ENCODE measurements at regions not wholly inside any gene's neighbourhood (a gene's known extent, or its start where the extent isn't known, plus 50 kb on each side); places are given as distances from the start of the nearest gene placed in this dataset.
"Not testable (repeated sequence)": the region's sequence is repeated elsewhere in the genome, so short reads cannot be mapped to it uniquely, and the experiment has no call there.

- Histone ChIP-seq H3K9me3 (ENCODE audit: control extremely low read depth in 1 of 3, control insufficient read depth in 2 of 3, insufficient read depth in 1 of 3, low read length in 2 of 3) (no peaks in the 10 kb centered on the region), H3K9ac (ENCODE audit: low read length) (no peak overlapping the region), H3K4me2 (replicated peaks; ENCODE audit: low read depth, low read length, poor library complexity, severe bottlenecking) (no peak overlapping the region), H3K4me1 (ENCODE audit: control insufficient read depth in 2 of 2, insufficient read depth in 2 of 2, low read length in 2 of 2) (no peaks in the 10 kb centered on the region), H2AFZ (ENCODE audit: insufficient read depth, low read depth, low read length, poor library complexity, severe bottlenecking) (no peak overlapping the region), H3K27ac (ENCODE audit: low read length in 2 of 2) (no peak overlapping the region), H4K20me1 (ENCODE audit: control insufficient read depth, insufficient read depth, low read length, poor library complexity, severe bottlenecking) (no peaks in the 10 kb centered on the region), H3K27me3 (replicated peaks in 1 of 4; ENCODE audit: control extremely low read depth in 1 of 4, control insufficient read depth in 3 of 4, insufficient read depth in 4 of 4, low read length in 3 of 4) (peaks cover 0 to 3% (median 1%) of the 10 kb centered on the region in 4 experiments), H3K79me2 (ENCODE audit: control insufficient read depth, insufficient read depth, low read length) (no peaks in the 10 kb centered on the region), H3K36me3 (replicated peaks in 1 of 2; ENCODE audit: control extremely low read depth in 1 of 2, control insufficient read depth in 1 of 2, extremely low read depth in 1 of 2, insufficient read depth in 2 of 2, low read length in 1 of 2) (no peaks in the 10 kb centered on the region), H3K4me3 (ENCODE audit: control extremely low read depth in 1 of 5, extremely low read depth in 1 of 5, insufficient read depth in 1 of 5, low read depth in 2 of 5, low read length in 4 of 5) (no peak overlapping the region)
- no peak for ATAC-seq (ENCODE audit: low read depth)
- ChIA-PET CTCF (no interaction called here), POLR2A (no interaction called here)
- no peaks in the 10 kb centered on the region for H3K4me1 Mint-ChIP-seq
- no peak for TF ChIP-seq EZH2 (IDR thresholded peaks at IDR 0.05; ENCODE audit: borderline replicate concordance, insufficient read depth, low read depth, low read length, poor library complexity, severe bottlenecking)
- TF ChIP-seq, protein P1, sequence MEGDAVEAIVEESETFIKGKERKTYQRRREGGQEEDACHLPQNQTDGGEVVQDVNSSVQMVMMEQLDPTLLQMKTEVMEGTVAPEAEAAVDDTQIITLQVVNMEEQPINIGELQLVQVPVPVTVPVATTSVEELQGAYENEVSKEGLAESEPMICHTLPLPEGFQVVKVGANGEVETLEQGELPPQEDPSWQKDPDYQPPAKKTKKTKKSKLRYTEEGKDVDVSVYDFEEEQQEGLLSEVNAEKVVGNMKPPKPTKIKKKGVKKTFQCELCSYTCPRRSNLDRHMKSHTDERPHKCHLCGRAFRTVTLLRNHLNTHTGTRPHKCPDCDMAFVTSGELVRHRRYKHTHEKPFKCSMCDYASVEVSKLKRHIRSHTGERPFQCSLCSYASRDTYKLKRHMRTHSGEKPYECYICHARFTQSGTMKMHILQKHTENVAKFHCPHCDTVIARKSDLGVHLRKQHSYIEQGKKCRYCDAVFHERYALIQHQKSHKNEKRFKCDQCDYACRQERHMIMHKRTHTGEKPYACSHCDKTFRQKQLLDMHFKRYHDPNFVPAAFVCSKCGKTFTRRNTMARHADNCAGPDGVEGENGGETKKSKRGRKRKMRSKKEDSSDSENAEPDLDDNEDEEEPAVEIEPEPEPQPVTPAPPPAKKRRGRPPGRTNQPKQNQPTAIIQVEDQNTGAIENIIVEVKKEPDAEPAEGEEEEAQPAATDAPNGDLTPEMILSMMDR (IDR thresholded peaks at IDR 0.05): no peak
- peaks cover 2% of the 10 kb centered on the region for H3K9me3 Mint-ChIP-seq (ENCODE audit: insufficient read depth)
- intact Hi-C loops (cut with micrococcal nuclease): no loop called here
- DNase-seq: no peak
- H3K27me3 Mint-ChIP-seq: peaks cover 35% of the 10 kb centered on the region
- no peak overlapping the region for H3K4me3 Mint-ChIP-seq
- WGBS (ENCODE audit: insufficient coverage): 80% methylated on average over 1 of the region's 3 CpGs
- no peak overlapping the region for H3K27ac Mint-ChIP-seq
These were observed 70.9 kb upstream of the N4BP1 start for GRCh38 chr16:48680881-48681280.

GRCh38 chr16:48676836-48677235, 66.9 kb upstream of the N4BP1 start:
- H3K9me3 Mint-ChIP-seq (ENCODE audit: insufficient read depth): peaks cover 5% of the 10 kb centered on the region
- no peak overlapping the region for H3K9ac ChIP-seq (ENCODE audit: low read length)
- ATAC-seq (ENCODE audit: low read depth) (no peak), DNase-seq (no peak)
- TF ChIP-seq, protein P1 (IDR thresholded peaks at IDR 0.05): no peak
- no peak for TF ChIP-seq EZH2 (IDR thresholded peaks at IDR 0.05; ENCODE audit: borderline replicate concordance, insufficient read depth, low read depth, low read length, poor library complexity, severe bottlenecking)
- no peaks in the 10 kb centered on the region for H3K36me3 ChIP-seq (replicated peaks in 1 of 2; ENCODE audit: control extremely low read depth in 1 of 2, control insufficient read depth in 1 of 2, extremely low read depth in 1 of 2, insufficient read depth in 2 of 2, low read length in 1 of 2)
- H3K27ac ChIP-seq (ENCODE audit: low read length in 2 of 2): no peak overlapping the region
- peaks cover 0 to 6% (median 0%) of the 10 kb centered on the region in 3 donors for H3K9me3 ChIP-seq (ENCODE audit: control extremely low read depth in 1 of 3, control insufficient read depth in 2 of 3, insufficient read depth in 1 of 3, low read length in 2 of 3)
- H3K4me2 ChIP-seq (replicated peaks; ENCODE audit: low read depth, low read length, poor library complexity, severe bottlenecking): no peak overlapping the region
- H3K27me3 ChIP-seq (replicated peaks in 1 of 4; ENCODE audit: control extremely low read depth in 1 of 4, control insufficient read depth in 3 of 4, insufficient read depth in 4 of 4, low read length in 3 of 4): peaks cover 0 to 3% (median 0%) of the 10 kb centered on the region in 4 experiments
- ChIA-PET CTCF (no interaction called here), POLR2A (no interaction called here)
- no CpG with 5 or more reads among the region's 3 CpGs for WGBS (ENCODE audit: insufficient coverage)
- intact Hi-C loops (cut with micrococcal nuclease): no loop called here
- H3K4me3 Mint-ChIP-seq: no peak overlapping the region
- no peaks in the 10 kb centered on the region for H4K20me1 ChIP-seq (ENCODE audit: control insufficient read depth, insufficient read depth, low read length, poor library complexity, severe bottlenecking)
- H3K4me1 Mint-ChIP-seq: no peaks in the 10 kb centered on the region
- H3K4me1 ChIP-seq (ENCODE audit: control insufficient read depth in 2 of 2, insufficient read depth in 2 of 2, low read length in 2 of 2): no peaks in the 10 kb centered on the region
- H3K4me3 ChIP-seq (ENCODE audit: control extremely low read depth in 1 of 5, extremely low read depth in 1 of 5, insufficient read depth in 1 of 5, low read depth in 2 of 5, low read length in 4 of 5): no peak overlapping the region
- peaks cover 25% of the 10 kb centered on the region for H3K27me3 Mint-ChIP-seq
- no peak overlapping the region for H2AFZ ChIP-seq (ENCODE audit: insufficient read depth, low read depth, low read length, poor library complexity, severe bottlenecking)
- no peak overlapping the region for H3K27ac Mint-ChIP-seq
- H3K79me2 ChIP-seq (ENCODE audit: control insufficient read depth, insufficient read depth, low read length): no peaks in the 10 kb centered on the region

DNA sequence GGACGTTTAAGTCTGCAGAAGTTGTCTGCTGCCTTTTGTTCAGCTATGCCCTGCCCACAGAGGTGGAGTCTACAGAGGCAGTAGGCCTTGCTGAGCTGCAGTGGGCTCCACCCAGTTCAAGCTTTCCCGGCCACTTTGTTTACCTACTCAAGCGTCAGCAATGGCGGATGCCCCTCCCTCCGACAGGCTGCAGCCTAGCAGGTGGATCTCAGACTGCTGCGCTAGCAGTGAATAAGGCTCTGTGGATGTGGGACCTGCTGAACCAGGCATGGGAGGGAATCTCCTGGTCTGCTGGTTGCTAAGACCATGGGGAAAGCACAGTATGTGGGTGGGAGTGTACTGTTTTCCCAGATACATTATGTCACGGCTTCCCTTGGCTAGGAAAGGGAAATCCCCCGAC, 58.2 kb upstream of the N4BP1 start:
- H4K20me1 ChIP-seq (ENCODE audit: control insufficient read depth, insufficient read depth, low read length, poor library complexity, severe bottlenecking); H3K79me2 ChIP-seq (ENCODE audit: control insufficient read depth, insufficient read depth, low read length); H3K4me1 Mint-ChIP-seq; H3K27me3 ChIP-seq (replicated peaks in 1 of 4; ENCODE audit: control extremely low read depth in 1 of 4, control insufficient read depth in 3 of 4, insufficient read depth in 4 of 4, low read length in 3 of 4); DNase-seq; H3K9ac ChIP-seq (ENCODE audit: low read length); H3K9me3 Mint-ChIP-seq (ENCODE audit: insufficient read depth); H2AFZ ChIP-seq (ENCODE audit: insufficient read depth, low read depth, low read length, poor library complexity, severe bottlenecking); H3K27ac ChIP-seq (ENCODE audit: low read length in 2 of 2); ATAC-seq (ENCODE audit: low read depth); CTCF ChIA-PET; H3K27ac Mint-ChIP-seq; H3K4me3 Mint-ChIP-seq; H3K4me3 ChIP-seq (ENCODE audit: control extremely low read depth in 1 of 5, extremely low read depth in 1 of 5, insufficient read depth in 1 of 5, low read depth in 2 of 5, low read length in 4 of 5); POLR2A ChIA-PET; H3K4me2 ChIP-seq (replicated peaks; ENCODE audit: low read depth, low read length, poor library complexity, severe bottlenecking); intact Hi-C loops (cut with micrococcal nuclease); H3K36me3 ChIP-seq (replicated peaks in 1 of 2; ENCODE audit: control extremely low read depth in 1 of 2, control insufficient read depth in 1 of 2, extremely low read depth in 1 of 2, insufficient read depth in 2 of 2, low read length in 1 of 2); H3K4me1 ChIP-seq (ENCODE audit: control insufficient read depth in 2 of 2, insufficient read depth in 2 of 2, low read length in 2 of 2): not testable (repeated sequence)
- WGBS (ENCODE audit: insufficient coverage): 87% methylated on average over 6 of the region's 8 CpGs
- H3K27me3 Mint-ChIP-seq: peaks cover 21% of the 10 kb centered on the region
- peaks cover 0 to 11% (median 0%) of the 10 kb centered on the region in 3 donors for H3K9me3 ChIP-seq (ENCODE audit: control extremely low read depth in 1 of 3, control insufficient read depth in 2 of 3, insufficient read depth in 1 of 3, low read length in 2 of 3)

Data from B cell (primary cell).